ENCODE measurements at regions not wholly inside any gene's neighbourhood (a gene's known extent, or its start where the extent isn't known, plus 50 kb on each side); places are given as distances from the start of the nearest gene placed in this dataset.

- H3K4me3 ChIP-seq (ENCODE audit: control insufficient read depth, low read depth, low read length): no peak overlapping the region
- DNase-seq (ENCODE audit: low read depth): no peak
- TF ChIP-seq, protein P1, sequence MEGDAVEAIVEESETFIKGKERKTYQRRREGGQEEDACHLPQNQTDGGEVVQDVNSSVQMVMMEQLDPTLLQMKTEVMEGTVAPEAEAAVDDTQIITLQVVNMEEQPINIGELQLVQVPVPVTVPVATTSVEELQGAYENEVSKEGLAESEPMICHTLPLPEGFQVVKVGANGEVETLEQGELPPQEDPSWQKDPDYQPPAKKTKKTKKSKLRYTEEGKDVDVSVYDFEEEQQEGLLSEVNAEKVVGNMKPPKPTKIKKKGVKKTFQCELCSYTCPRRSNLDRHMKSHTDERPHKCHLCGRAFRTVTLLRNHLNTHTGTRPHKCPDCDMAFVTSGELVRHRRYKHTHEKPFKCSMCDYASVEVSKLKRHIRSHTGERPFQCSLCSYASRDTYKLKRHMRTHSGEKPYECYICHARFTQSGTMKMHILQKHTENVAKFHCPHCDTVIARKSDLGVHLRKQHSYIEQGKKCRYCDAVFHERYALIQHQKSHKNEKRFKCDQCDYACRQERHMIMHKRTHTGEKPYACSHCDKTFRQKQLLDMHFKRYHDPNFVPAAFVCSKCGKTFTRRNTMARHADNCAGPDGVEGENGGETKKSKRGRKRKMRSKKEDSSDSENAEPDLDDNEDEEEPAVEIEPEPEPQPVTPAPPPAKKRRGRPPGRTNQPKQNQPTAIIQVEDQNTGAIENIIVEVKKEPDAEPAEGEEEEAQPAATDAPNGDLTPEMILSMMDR (conservative IDR thresholded peaks at IDR 0.05; ENCODE audit: control insufficient read depth, insufficient read depth, low read depth, low read length): no peak
These were observed 93.0 kb upstream of the C3orf80 start for GRCh38 chr3:160132226-160132625.

DNA sequence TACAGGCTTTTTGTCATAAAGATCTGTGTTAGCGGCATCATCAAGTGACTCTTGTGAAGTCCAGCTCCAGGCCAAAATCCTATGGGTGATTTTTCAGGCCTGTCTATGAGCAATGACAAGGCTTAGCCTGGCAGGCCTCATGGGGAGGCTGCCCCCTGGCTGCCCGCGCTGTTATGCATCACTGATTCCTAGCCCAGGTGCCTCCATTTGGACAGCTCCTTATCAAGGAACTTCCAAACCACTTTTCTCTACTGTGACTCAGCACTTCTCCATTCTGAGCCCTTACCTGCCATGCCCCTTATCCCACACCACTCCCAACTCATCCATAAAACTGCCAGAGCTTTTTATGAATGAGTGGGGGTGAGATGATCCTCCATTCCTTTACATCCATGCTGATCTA, 91.5 kb upstream of the C3orf80 start:
- DNase-seq (ENCODE audit: low read depth): no peak
- TF ChIP-seq, protein P1 (conservative IDR thresholded peaks at IDR 0.05; ENCODE audit: control insufficient read depth, insufficient read depth, low read depth, low read length): no peak
- no peak overlapping the region for H3K4me3 ChIP-seq (ENCODE audit: control insufficient read depth, low read depth, low read length)

- H3K4me3 ChIP-seq (ENCODE audit: control insufficient read depth, low read depth, low read length): no peak overlapping the region
- TF ChIP-seq, protein P1 (conservative IDR thresholded peaks at IDR 0.05; ENCODE audit: control insufficient read depth, insufficient read depth, low read depth, low read length): no peak
- no peak for DNase-seq (ENCODE audit: low read depth)
These were observed 90.8 kb upstream of the C3orf80 start for GRCh38 chr3:160134454-160134853.

GRCh38 chr3:160134964-160135363, 90.3 kb upstream of the C3orf80 start:
- TF ChIP-seq, protein P1 (conservative IDR thresholded peaks at IDR 0.05; ENCODE audit: control insufficient read depth, insufficient read depth, low read depth, low read length): no peak
- DNase-seq (ENCODE audit: low read depth): peak; percentile 87
- H3K4me3 ChIP-seq (ENCODE audit: control insufficient read depth, low read depth, low read length): no peak overlapping the region

GRCh38 chr3:160135851-160136250, 89.4 kb upstream of the C3orf80 start:
- no peak overlapping the region for H3K4me3 ChIP-seq (ENCODE audit: control insufficient read depth, low read depth, low read length)
- no peak for DNase-seq (ENCODE audit: low read depth)
- TF ChIP-seq, protein P1 (conservative IDR thresholded peaks at IDR 0.05; ENCODE audit: control insufficient read depth, insufficient read depth, low read depth, low read length): no peak

GRCh38 chr3:160136421-160136820, 88.8 kb upstream of the C3orf80 start:
- no peak for DNase-seq (ENCODE audit: low read depth)
- TF ChIP-seq, protein P1 (conservative IDR thresholded peaks at IDR 0.05; ENCODE audit: control insufficient read depth, insufficient read depth, low read depth, low read length): no peak
- no peak overlapping the region for H3K4me3 ChIP-seq (ENCODE audit: control insufficient read depth, low read depth, low read length)

GRCh38 chr3:160139291-160139690, 85.9 kb upstream of the C3orf80 start:
- no peak for DNase-seq (ENCODE audit: low read depth)
- no peak overlapping the region for H3K4me3 ChIP-seq (ENCODE audit: control insufficient read depth, low read depth, low read length)
- TF ChIP-seq, protein P1 (conservative IDR thresholded peaks at IDR 0.05; ENCODE audit: control insufficient read depth, insufficient read depth, low read depth, low read length): no peak

Data from fibroblast of mammary gland (primary cell).